A673 (cell line): ENCODE measurements at regions not wholly inside any gene's neighbourhood (a gene's known extent, or its start where the extent isn't known, plus 50 kb on each side); places are given as distances from the start of the nearest gene placed in this dataset.

Experiments used
- BruUV-seq: library from RNA; stranded (reverse); fragments of 400-500 nt; replicated peaks from 2 replicates; lab custom pipeline; 2021; lab: Mats Ljungman, UMichigan
- CTCF ChIA-PET: fragments of 300-600 bp; sonication (Branson Sonifier 250); formaldehyde crosslinking; loops from one replicate; lab custom pipeline; 2022; ENCODE audit warnings: antibody characterized with exemption; lab: Charles Lee
- POLR2A ChIA-PET: fragments of 300-600 bp; sonication (Branson Sonifier 250); formaldehyde crosslinking; loops from one replicate; lab custom pipeline; 2022; ENCODE audit warnings: antibody characterized with exemption; ENCODE audit not compliant: low non-redundant PET; lab: Charles Lee
- DNase-seq: peaks from one replicate; pipeline ENCODE4 v3.0.0-alpha.2; 2015; ENCODE audit warnings: low spot score
- H3K27ac ChIP-seq: fragments of 200-600 bp; sonication (generic); 2 replicates; pipeline ENCODE4 v1.5.1; 2016; ENCODE audit warnings: mixed run types, low read depth, mild to moderate bottlenecking, mixed read lengths, antibody characterized with exemption, low read length; ENCODE audit not compliant: poor library complexity, severe bottlenecking
- H3K27me3 ChIP-seq: fragments of 200-600 bp; sonication (generic); replicated peaks from 2 replicates; pipeline ENCODE4 v1.6.1; 2017; ENCODE audit warnings: mixed run types, low read depth, mild to moderate bottlenecking, mixed read lengths, antibody characterized with exemption, low read length; ENCODE audit not compliant: insufficient read depth, poor library complexity
- H3K36me3 ChIP-seq: fragments of 200-600 bp; sonication (generic); 2 replicates; pipeline ENCODE4 v1.6.1; 2016; ENCODE audit warnings: mixed run types, mild to moderate bottlenecking, mixed read lengths, antibody characterized with exemption, low read length; ENCODE audit not compliant: insufficient read depth, poor library complexity, severe bottlenecking
- H3K4me1 ChIP-seq: fragments of 200-600 bp; sonication (generic); 2 replicates; pipeline ENCODE4 v1.6.1; 2017; ENCODE audit warnings: mixed run types, mild to moderate bottlenecking, mixed read lengths, antibody characterized with exemption, low read length; ENCODE audit not compliant: insufficient read depth, poor library complexity, severe bottlenecking
- H3K4me3 ChIP-seq: fragments of 200-600 bp; sonication (generic); 2 replicates; pipeline ENCODE4 v1.5.1; 2016; ENCODE audit warnings: low read depth, mixed run types, mild to moderate bottlenecking, mixed read lengths, low read length; ENCODE audit not compliant: poor library complexity, severe bottlenecking
- H3K9me3 ChIP-seq: fragments of 200-600 bp; sonication (generic); 2 replicates; pipeline ENCODE4 v1.6.1; 2016; ENCODE audit warnings: mixed run types, low read depth, mild to moderate bottlenecking, mixed read lengths, antibody characterized with exemption, low read length; ENCODE audit not compliant: poor library complexity, severe bottlenecking
- CTCF ChIP-seq: fragments of 300-800, 200-600 bp; sonication (generic); conservative IDR thresholded peaks from 2 replicates; pipeline ENCODE4 v1.5.1; 2017; ENCODE audit warnings: low read depth, mild to moderate bottlenecking, antibody characterized with exemption, low read length, moderate library complexity, mixed read lengths
- EZH2 ChIP-seq: fragments of 200-600 bp; sonication (generic); IDR thresholded peaks from 2 replicates; pipeline ENCODE4 v1.6.1; 2017; ENCODE audit warnings: borderline replicate concordance, low read depth, mild to moderate bottlenecking, mixed read lengths, antibody characterized with exemption, low read length; ENCODE audit not compliant: poor library complexity, severe bottlenecking
- intact Hi-C: fragments of 100-400 bp; cut with micrococcal nuclease; formaldehyde crosslinking; loops from one replicate; pipeline ENCODE4 v1.10.0; 2022; ENCODE audit not compliant: unreplicated experiment

GRCh38 chrX:39736216-39737211 is 361.2 kb downstream of the BCOR start:
- H3K27me3 ChIP-seq = no peaks in the 10 kb centered on the region
- H3K36me3 ChIP-seq = no peaks in the 10 kb centered on the region
- no TSS peak for BruUV-seq
- ChIA-PET POLR2A (no interaction called here), CTCF (no interaction called here)
- intact Hi-C loops = no loop called here
- H3K4me1 ChIP-seq = no peaks in the 10 kb centered on the region
- DNase-seq = no peak
- H3K27ac ChIP-seq = no peak overlapping the region
- H3K9me3 ChIP-seq = no peaks in the 10 kb centered on the region
- TF ChIP-seq EZH2 = no peak
- TF ChIP-seq CTCF = no peak
- H3K4me3 ChIP-seq = no peak overlapping the region

GRCh38 chrX:39739585-39739984 is 358.2 kb downstream of the BCOR start:
- no peak overlapping the region for H3K4me3 ChIP-seq
- ChIA-PET CTCF (no interaction called here), POLR2A (no interaction called here)
- no peak overlapping the region for H3K27ac ChIP-seq
- TF ChIP-seq EZH2 = no peak
- no peak for TF ChIP-seq CTCF
- H3K36me3 ChIP-seq = no peaks in the 10 kb centered on the region
- BruUV-seq = no TSS peak
- no peaks in the 10 kb centered on the region for H3K27me3 ChIP-seq
- DNase-seq = no peak
- intact Hi-C loops = no loop called here
- H3K9me3 ChIP-seq = no peaks in the 10 kb centered on the region
- no peaks in the 10 kb centered on the region for H3K4me1 ChIP-seq

- no peak overlapping the region for H3K4me3 ChIP-seq
- ChIA-PET POLR2A (no interaction called here), CTCF (no interaction called here)
- H3K27me3 ChIP-seq = no peaks in the 10 kb centered on the region
- no TSS peak for BruUV-seq
- no peak for DNase-seq
- H3K9me3 ChIP-seq = no peaks in the 10 kb centered on the region
- intact Hi-C loops = no loop called here
- no peaks in the 10 kb centered on the region for H3K36me3 ChIP-seq
- H3K27ac ChIP-seq = no peak overlapping the region
- no peaks in the 10 kb centered on the region for H3K4me1 ChIP-seq
- TF ChIP-seq CTCF (no peak), EZH2 (no peak)
Measured at GRCh38 chrX:39740078-39740477, 357.7 kb downstream of the BCOR start.
